GM18505 (cell line): ENCODE measurements at regions not wholly inside any gene's neighbourhood (a gene's known extent, or its start where the extent isn't known, plus 50 kb on each side); places are given as distances from the start of the nearest gene placed in this dataset.
"Not testable (repeated sequence)": the region's sequence is repeated elsewhere in the genome, so short reads cannot be mapped to it uniquely, and the experiment has no call there.

Experiments used
- ATAC-seq: cut with Tn5 transposase; IDR thresholded peaks from one replicate; pipeline ENCODE4 v1.9.1; 2021; ENCODE audit not compliant: unreplicated experiment
- POLR2A ChIP-seq: IDR thresholded peaks from 4 replicates; pipeline ENCODE4 v1.6.1; 2011; ENCODE audit warnings: borderline replicate concordance; ENCODE audit not compliant: insufficient read depth, insufficient read length; ENCODE audit errors: extremely low read depth

- TF ChIP-seq POLR2A = no peak
- ATAC-seq = no peak
Measured at GRCh38 chr9:79489261-79490000, 82.3 kb upstream of the TLE4 start.

- no peak for ATAC-seq
- no peak for TF ChIP-seq POLR2A
Measured at GRCh38 chr9:79490657-79491248, 81.0 kb upstream of the TLE4 start.

DNA sequence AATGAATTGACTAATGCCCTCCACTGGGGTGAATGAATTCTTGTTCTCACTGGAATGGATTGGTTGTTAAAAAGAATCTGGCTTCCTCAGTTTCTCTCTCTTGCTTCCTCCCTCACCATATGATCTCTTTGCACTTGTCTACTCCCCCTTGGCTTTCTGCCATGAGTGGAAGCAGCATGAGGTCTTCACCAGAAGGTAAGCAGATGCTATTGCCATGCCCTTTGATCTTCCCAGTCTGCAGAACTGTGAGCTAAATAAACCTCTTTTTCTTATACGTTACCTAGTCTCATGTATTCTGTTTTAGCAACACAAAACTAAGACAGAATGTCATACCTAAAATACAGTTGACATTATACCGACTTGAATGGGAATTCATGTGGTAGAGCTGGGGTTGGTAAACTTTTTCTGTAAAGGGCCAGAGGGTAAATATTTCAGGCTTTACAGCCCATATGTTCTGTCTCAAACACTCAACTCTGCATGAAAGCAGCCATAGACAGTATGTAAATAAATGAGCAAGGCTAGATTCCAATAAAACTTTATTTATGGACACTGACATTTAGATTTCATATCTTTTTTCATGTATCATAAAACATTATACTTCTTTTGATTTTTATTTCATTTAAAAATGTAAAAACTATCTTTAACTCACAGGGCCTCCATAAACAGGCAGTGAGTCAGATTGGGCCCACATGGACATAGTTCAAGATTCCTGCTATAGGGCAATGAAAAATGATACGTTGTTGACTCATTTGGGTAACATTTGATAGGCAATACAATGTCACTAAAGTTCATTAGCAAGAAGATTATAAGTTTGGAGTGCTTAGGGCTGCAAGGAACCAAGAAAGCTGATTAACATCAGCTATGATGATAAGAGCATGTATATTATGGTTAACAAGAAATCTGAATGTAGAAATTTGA is 79.4 kb upstream of the TLE4 start:
- ATAC-seq = no peak
- no peak for TF ChIP-seq POLR2A

- not testable (repeated sequence) for ATAC-seq
Measured at GRCh38 chr9:79500196-79500864, 71.4 kb upstream of the TLE4 start.

DNA sequence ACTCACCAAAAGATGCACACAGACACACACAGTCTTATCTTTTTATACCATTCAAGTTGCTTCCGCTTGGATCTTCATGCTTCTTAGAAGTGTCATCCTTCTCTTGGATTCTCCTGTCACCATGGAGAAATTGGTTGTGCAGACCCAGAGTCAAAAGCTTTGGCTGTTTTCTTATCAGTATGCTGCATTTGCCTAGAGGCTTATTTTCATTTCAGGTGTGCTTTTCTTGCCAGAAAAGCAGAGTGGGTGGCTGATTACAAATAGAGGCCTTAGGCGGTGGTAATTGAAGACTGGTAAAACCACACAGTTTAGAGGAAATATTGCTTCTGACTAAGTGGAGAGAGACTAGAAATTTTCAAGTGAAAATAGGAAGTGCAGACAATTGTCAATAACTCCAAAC is 70.2 kb upstream of the TLE4 start:
- ATAC-seq = no peak
- TF ChIP-seq POLR2A = no peak

DNA sequence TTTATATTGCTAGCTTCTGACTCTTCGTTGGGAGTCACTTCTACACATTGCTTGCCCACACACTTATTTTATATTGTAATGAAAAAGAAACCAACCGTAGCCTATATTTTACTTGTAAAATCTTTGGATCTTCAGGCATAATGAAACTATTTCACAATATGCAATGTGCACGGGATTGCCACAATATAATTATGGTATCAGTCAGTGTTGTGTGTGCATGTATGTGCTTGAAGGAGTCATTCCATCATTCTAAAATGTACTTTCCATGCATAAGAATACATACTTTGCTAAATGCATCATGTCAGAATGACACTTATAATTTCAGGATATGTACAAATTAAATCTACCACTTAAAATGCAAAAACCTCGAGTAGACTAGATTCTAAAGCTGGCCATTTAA is 64.0 kb upstream of the TLE4 start:
- ATAC-seq = no peak
- TF ChIP-seq POLR2A = no peak

GRCh38 chr9:79512251-79512650 is 59.5 kb upstream of the TLE4 start:
- no peak for TF ChIP-seq POLR2A
- ATAC-seq = no peak
